Activated B cell treated with CpG ODN at 0.5 μM for 24 hours (primary cell): ENCODE measurements at regions not wholly inside any gene's neighbourhood (a gene's known extent, or its start where the extent isn't known, plus 50 kb on each side); places are given as distances from the start of the nearest gene placed in this dataset.

ENCODE experiments used
- ATAC-seq: fragments of 200-7000 bp; cut with Tn5 transposase; one replicate; pipeline ENCODE4 v1.10.0; 2021; ENCODE audit warnings: low read depth, mild to moderate bottlenecking, moderate library complexity
- CTCF ChIA-PET: fragments of 350-600 bp; sonication (Branson Sonifier 250); formaldehyde crosslinking; loops from one replicate; lab custom pipeline; 2021; ENCODE audit warnings: antibody characterized with exemption; lab: Charles Lee
- POLR2A ChIA-PET: fragments of 350-600 bp; sonication (Branson Sonifier 250); formaldehyde crosslinking; loops from one replicate; lab custom pipeline; 2021; ENCODE audit warnings: antibody characterized with exemption; lab: Charles Lee
- DNase-seq: peaks from one replicate; pipeline ENCODE4 v3.0.0; 2022
- H3K27ac Mint-ChIP-seq: one replicate; pipeline ENCODE4 v1.8.0; 2020; ENCODE audit warnings: mixed read lengths
- H3K27me3 Mint-ChIP-seq: one replicate; pipeline ENCODE4 v1.8.0; 2021; ENCODE audit warnings: mixed read lengths
- H3K36me3 Mint-ChIP-seq: one replicate; pipeline ENCODE4 v1.8.0; 2021; ENCODE audit warnings: low read depth, mixed read lengths
- H3K4me1 Mint-ChIP-seq: one replicate; pipeline ENCODE4 v1.8.0; 2021; ENCODE audit warnings: mixed read lengths
- H3K4me3 Mint-ChIP-seq: one replicate; pipeline ENCODE4 v1.8.0; 2020; ENCODE audit warnings: mild to moderate bottlenecking, mixed read lengths
- H3K9me3 Mint-ChIP-seq: one replicate; pipeline ENCODE4 v1.8.0; 2020; ENCODE audit warnings: mixed read lengths
- intact Hi-C: fragments of 100-400 bp; cut with micrococcal nuclease; formaldehyde crosslinking; loops from one replicate; pipeline ENCODE4 v1.15.1; 2024
- TF ChIP-seq, protein P1 (sequence below): fragments of 200-600 bp; IDR thresholded peaks from one replicate; pipeline ENCODE4 v1.8.0; 2022; ENCODE audit warnings: antibody characterized with exemption, mild to moderate bottlenecking

DNA sequence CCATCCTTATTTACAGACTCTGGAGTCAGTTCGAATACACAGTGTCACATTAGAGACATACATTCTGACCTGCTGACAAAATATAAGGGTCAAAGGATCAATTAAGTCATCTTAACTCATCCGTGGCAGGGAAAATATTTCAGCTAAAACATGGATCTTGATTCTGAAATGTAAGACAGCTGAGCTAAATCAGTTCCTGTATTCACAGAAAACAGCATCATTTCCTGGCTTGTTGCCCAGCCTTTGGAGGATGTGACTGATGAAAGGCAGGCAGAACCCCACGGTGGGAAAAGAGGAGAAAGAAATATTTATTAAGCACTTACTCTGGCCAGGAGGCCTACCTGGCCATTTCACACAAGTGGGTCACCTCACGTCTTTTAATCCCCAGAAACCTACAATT lies 101.9 kb downstream of the GAS2L3 start:
- CTCF ChIA-PET, result no interaction called here
- DNase-seq, result no peak
- TF ChIP-seq, protein P1, sequence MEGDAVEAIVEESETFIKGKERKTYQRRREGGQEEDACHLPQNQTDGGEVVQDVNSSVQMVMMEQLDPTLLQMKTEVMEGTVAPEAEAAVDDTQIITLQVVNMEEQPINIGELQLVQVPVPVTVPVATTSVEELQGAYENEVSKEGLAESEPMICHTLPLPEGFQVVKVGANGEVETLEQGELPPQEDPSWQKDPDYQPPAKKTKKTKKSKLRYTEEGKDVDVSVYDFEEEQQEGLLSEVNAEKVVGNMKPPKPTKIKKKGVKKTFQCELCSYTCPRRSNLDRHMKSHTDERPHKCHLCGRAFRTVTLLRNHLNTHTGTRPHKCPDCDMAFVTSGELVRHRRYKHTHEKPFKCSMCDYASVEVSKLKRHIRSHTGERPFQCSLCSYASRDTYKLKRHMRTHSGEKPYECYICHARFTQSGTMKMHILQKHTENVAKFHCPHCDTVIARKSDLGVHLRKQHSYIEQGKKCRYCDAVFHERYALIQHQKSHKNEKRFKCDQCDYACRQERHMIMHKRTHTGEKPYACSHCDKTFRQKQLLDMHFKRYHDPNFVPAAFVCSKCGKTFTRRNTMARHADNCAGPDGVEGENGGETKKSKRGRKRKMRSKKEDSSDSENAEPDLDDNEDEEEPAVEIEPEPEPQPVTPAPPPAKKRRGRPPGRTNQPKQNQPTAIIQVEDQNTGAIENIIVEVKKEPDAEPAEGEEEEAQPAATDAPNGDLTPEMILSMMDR, result no peak
- no peaks in the 10 kb centered on the region for H3K9me3 Mint-ChIP-seq
- no peaks in the 10 kb centered on the region for H3K4me1 Mint-ChIP-seq
- no peaks in the 10 kb centered on the region for H3K36me3 Mint-ChIP-seq
- POLR2A ChIA-PET, result no interaction called here
- H3K27me3 Mint-ChIP-seq, result peaks cover 2% of the 10 kb centered on the region
- H3K4me3 Mint-ChIP-seq, result no peak overlapping the region
- ATAC-seq, result no peak
- intact Hi-C loops, result no loop called here
- H3K27ac Mint-ChIP-seq, result no peak overlapping the region

DNA sequence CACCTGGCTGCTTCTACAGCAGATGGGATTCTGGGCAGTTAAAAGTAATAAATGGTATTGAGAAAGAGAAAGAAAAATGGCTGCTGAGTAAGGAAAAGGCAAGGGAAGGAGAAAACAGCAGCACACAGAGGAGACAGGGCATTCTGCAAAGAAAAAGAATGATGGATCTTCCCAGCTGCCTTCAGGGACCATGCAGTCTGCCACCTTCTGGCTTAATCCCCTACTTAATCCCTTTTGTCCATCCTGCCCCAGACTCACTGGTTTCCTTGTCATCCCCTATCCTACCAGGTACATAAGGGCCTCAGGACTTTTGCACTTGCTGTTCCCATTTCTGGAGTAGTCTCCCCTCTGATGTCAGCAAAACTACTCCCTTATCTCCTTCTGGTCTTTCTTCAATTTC lies 107.6 kb downstream of the GAS2L3 start:
- no peak for ATAC-seq

DNA sequence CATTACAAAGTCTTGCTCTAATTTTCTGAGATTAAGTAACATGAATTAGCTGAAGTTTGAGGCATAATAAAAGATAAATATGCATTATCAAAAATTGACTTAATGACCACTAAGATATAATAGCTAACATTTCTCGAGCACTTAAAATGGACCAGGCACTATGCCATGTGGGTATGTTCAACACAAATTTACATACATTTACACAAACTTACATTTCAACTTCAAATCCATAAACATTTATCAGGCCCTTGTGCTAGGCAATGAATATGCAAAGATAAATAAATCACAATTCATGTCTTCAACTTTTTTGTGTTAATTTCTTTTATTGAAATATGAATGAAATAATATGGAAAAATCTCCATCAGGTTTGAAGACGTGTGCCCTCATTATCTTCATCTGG lies 108.7 kb downstream of the GAS2L3 start:
- Mint-ChIP-seq H3K27ac (no peak overlapping the region), H3K27me3 (peaks cover 3% of the 10 kb centered on the region), H3K9me3 (peaks cover 14% of the 10 kb centered on the region), H3K4me1 (no peaks in the 10 kb centered on the region), H3K36me3 (no peaks in the 10 kb centered on the region), H3K4me3 (no peak overlapping the region)
- ATAC-seq (no peak), DNase-seq (no peak)
- TF ChIP-seq, protein P1, result no peak
- intact Hi-C loops, result no loop called here
- POLR2A ChIA-PET, result no interaction called here
- CTCF ChIA-PET, result no interaction called here

More for the DNA sequence above, 107.6 kb downstream of the GAS2L3 start:
- intact Hi-C loops, result no loop called here
- no peak overlapping the region for H3K4me3 Mint-ChIP-seq
- ChIA-PET CTCF (no interaction called here), POLR2A (no interaction called here)
- H3K4me1 Mint-ChIP-seq, result no peaks in the 10 kb centered on the region
- no peak for DNase-seq
- TF ChIP-seq, protein P1, result no peak
- H3K36me3 Mint-ChIP-seq, result no peaks in the 10 kb centered on the region
- peaks cover 10% of the 10 kb centered on the region for H3K9me3 Mint-ChIP-seq
- H3K27ac Mint-ChIP-seq, result no peak overlapping the region
- H3K27me3 Mint-ChIP-seq, result peaks cover 3% of the 10 kb centered on the region

DNA sequence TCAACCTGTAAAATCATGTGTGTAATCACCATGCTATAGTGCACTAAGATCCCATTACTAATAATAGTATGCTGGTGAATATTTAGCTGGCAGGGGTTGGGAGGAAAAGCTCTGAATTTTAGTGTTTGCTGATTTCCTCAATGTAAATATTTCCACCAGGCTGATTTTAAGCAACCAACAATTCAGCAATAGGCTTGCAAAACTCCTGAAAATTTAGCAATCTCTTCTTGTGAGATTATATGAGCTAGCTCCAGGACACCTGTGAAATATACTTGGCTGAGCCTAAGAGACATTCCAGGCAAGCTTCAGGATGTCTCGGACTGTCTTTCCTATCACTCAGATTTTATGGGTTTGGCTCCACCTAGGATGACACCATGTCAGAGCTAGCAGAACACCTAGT lies 106.9 kb upstream of the ANO4 start:
- DNase-seq, result no peak
- H3K4me3 Mint-ChIP-seq, result no peak overlapping the region
- H3K9me3 Mint-ChIP-seq, result peaks cover 17% of the 10 kb centered on the region
- ATAC-seq, result no peak
- ChIA-PET CTCF (no interaction called here), POLR2A (no interaction called here)
- H3K36me3 Mint-ChIP-seq, result no peaks in the 10 kb centered on the region
- TF ChIP-seq, protein P1, result no peak
- no peak overlapping the region for H3K27ac Mint-ChIP-seq
- no peaks in the 10 kb centered on the region for H3K27me3 Mint-ChIP-seq
- intact Hi-C loops, result no loop called here
- no peaks in the 10 kb centered on the region for H3K4me1 Mint-ChIP-seq

DNA sequence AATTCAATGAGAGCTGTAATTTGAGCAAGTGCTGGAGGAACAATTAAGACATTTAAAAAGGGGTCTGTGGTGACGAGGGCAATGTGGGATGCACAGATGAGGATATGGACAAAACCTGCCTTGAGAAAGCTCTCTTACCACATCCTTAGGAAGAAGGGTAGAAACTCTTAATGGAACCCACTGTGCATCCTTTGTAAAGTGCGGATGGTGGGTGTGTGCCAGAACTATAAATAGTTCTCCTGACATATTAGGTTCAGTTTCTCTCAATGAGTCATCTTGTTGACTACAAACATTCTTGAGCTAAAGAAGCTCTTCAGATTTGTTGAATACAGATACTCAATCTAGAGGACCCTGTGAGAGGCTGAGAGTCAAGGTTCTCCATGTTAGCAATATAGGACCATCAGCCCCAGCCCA lies 106.1 kb upstream of the ANO4 start:
- Mint-ChIP-seq H3K9me3 (peaks cover 20% of the 10 kb centered on the region), H3K4me1 (no peaks in the 10 kb centered on the region), H3K27ac (no peak overlapping the region), H3K4me3 (no peak overlapping the region), H3K27me3 (no peaks in the 10 kb centered on the region), H3K36me3 (no peaks in the 10 kb centered on the region)
- ATAC-seq, result no peak
- DNase-seq, result no peak
- ChIA-PET CTCF (no interaction called here), POLR2A (no interaction called here)
- intact Hi-C loops, result no loop called here
- TF ChIP-seq, protein P1, result no peak
